Spleen (tissue), 7 donors: ENCODE measurements at regions not wholly inside any gene's neighbourhood (a gene's known extent, or its start where the extent isn't known, plus 50 kb on each side); places are given as distances from the start of the nearest gene placed in this dataset.

Experiments used
- POLR2A ChIP-seq, 3 donors: fragments of 450-650 bp; IDR thresholded peaks; one replicate each; pipeline ENCODE4 v1.5.1; 2017; ENCODE audit warnings: antibody characterized with exemption in 3 of 3, mild to moderate bottlenecking in 1 of 3
- POLR2AphosphoS5 ChIP-seq, 3 donors: sonication (generic); formaldehyde crosslinking; IDR thresholded peaks; one replicate each; pipeline ENCODE4 v1.5.1; 2017; ENCODE audit warnings: antibody characterized with exemption in 3 of 3
- TF ChIP-seq, protein P1 (sequence below), 11 experiments: fragments of 200-600 bp in 7 of 11; fragments of 450-650 bp in 4 of 11; sonication (generic) in 4 of 11; IDR thresholded peaks in 8 of 11; conservative IDR thresholded peaks in 3 of 11; 1 replicate in 7 of 11; 2 replicates in 4 of 11; pipeline versions ENCODE4 v1.4.0 to v1.8.0; 2016 to 2021; ENCODE audit warnings: antibody characterized with exemption in 11 of 11, inconsistent platforms in 4 of 11, mild to moderate bottlenecking in 1 of 11
- donor health status: DM: no; HTN: no; CAD: no; lungs with moderate emphysema.
- donor health status: DM: no; HTN: no; CAD: no.
- donor health status: DM: no; HTN: no; CAD: no.

DNA sequence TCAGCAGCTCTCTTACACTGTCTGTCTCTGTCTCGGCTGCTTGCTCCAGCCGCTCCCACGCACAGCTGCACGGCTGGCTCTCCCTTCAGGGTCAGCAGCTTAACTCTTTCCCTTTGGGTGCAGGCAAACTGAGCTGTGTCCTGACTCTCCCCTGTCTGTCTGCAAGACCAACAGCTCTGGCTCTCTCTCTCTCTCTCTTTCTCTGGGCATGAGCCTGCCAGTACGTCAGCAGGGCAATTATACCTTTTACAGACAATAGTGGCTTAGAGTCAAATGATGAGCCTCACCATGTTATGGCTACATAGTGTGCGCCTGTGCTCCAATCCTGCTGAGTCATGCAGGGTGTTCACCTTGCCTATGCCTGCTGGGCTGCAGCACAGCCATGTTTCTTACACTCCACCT, 120.5 kb upstream of the DDHD1 start:
- TF ChIP-seq, protein P1, sequence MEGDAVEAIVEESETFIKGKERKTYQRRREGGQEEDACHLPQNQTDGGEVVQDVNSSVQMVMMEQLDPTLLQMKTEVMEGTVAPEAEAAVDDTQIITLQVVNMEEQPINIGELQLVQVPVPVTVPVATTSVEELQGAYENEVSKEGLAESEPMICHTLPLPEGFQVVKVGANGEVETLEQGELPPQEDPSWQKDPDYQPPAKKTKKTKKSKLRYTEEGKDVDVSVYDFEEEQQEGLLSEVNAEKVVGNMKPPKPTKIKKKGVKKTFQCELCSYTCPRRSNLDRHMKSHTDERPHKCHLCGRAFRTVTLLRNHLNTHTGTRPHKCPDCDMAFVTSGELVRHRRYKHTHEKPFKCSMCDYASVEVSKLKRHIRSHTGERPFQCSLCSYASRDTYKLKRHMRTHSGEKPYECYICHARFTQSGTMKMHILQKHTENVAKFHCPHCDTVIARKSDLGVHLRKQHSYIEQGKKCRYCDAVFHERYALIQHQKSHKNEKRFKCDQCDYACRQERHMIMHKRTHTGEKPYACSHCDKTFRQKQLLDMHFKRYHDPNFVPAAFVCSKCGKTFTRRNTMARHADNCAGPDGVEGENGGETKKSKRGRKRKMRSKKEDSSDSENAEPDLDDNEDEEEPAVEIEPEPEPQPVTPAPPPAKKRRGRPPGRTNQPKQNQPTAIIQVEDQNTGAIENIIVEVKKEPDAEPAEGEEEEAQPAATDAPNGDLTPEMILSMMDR (IDR thresholded peaks at IDR 0.05 in 8 of 11, conservative IDR thresholded peaks at IDR 0.05 in 3 of 11): no peak
- TF ChIP-seq POLR2A (IDR thresholded peaks at IDR 0.05): no peak
- peak in 1 of 3 donors; percentile 24 for TF ChIP-seq POLR2AphosphoS5 (IDR thresholded peaks at IDR 0.05)
